GM19372 (cell line): ENCODE measurements at regions not wholly inside any gene's neighbourhood (a gene's known extent, or its start where the extent isn't known, plus 50 kb on each side); places are given as distances from the start of the nearest gene placed in this dataset.

Experiments used
- ATAC-seq: cut with Tn5 transposase; IDR thresholded peaks from one replicate; pipeline ENCODE4 v1.9.1; 2021; ENCODE audit warnings: mild to moderate bottlenecking, low read depth, moderate library complexity; ENCODE audit not compliant: unreplicated experiment

DNA sequence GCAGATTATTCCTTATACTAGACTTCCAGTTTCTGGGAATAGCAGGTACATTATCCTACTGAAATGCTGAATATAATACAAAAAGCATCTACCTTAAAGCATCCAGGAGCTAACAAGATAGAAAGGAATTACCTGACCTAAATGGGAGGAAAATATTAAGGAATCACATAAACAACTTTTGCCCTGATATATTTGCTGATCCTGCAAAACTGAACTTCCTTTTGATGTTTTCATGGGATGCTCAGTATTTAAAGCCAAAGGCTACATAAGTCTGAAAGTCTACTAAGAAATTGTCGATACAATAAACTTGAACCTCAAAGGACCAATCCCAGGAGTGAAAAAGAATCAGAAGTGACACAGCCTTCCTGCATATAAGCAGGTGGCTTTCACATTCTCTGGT, 85.6 kb upstream of the C1orf21 start:
- no peak for ATAC-seq

DNA sequence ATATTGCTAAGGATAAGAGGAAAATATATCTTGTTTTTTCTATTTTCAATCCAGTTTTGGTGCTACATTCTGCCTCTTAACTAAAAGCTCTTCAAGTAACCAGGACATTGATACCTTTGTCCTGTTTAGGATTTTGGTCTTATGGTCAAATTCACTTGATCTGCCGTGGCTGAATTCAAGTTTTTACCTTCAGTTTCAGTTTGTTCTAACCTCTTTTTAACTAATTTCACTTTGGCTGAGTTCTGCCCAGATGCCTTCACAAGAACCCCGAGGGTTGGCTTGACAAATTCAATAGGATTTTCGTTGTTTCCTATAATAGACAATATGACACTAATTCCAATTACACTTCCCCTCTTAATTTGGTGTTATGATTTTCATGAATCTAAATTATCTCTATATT, 84.5 kb upstream of the C1orf21 start:
- ATAC-seq: no peak

DNA sequence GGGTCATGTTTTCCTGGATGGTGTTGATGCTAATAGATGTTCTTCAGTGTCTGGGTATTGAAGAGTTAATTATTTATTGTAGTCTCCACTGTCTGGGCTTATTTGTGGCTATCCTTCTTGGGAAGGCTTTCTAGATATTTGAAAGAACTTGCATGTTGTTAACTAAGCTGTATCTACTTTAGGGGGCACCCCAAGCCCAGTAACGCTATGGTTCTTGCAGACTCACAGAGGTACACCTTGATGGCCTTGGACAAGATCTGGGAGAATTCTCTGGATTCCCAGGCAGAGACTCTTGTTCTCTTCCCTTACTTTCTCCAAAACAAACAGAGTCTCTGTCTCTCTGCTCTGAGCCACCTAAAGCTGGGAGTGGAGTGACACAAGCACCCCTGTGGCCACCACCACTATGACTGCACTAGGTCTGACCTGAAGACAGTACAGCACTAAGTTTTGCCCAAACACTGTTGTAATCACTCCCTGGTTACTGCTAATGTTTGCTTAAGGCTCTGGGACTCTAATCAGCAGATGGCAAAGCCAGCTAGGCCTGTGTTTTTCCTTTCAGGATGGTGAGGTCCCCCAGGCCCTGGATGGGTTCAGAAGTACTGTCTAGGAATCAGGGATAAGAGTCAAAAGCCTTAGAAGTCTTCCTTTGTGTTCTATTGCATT, 76.5 kb upstream of the C1orf21 start:
- ATAC-seq: no peak

DNA sequence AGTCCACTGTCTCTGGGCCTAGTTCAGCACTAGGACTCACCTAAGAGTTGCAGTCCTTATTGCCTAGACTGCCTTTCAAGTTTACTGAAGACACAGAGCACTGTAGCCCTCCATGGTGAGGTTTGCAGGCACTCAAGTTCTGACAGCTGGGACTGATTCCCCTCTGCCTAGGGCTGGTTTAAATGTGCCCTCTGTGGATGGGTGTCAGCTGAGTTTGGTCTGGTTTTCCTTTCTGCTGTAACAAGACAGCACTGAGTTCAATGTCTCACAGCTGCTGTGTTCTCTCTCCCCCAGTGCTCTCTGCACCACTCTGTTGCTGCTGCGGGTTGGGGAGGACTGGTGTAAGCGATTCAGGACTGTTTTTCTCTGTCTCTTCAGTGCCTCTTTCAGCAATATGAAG, 75.2 kb upstream of the C1orf21 start:
- ATAC-seq: no peak

DNA sequence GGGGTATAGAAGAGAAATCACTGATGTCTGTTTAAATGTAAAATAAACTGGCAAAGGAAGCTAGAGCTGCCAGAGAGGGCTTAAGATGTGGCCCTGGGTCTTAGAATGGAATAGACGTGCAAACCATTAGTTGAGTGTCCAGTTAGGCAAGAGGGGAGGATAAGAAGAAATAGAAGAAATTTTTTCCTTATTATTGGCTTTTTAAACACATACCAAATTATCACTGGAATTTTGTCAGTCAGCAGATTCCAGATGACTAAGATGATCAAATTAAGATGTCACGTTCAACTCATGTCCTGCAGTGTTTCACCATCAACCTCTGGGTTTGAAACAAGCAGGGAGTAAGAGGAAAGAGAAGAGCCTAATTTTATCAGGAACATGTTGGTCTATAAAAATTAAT, 71.6 kb upstream of the C1orf21 start:
- ATAC-seq: no peak

DNA sequence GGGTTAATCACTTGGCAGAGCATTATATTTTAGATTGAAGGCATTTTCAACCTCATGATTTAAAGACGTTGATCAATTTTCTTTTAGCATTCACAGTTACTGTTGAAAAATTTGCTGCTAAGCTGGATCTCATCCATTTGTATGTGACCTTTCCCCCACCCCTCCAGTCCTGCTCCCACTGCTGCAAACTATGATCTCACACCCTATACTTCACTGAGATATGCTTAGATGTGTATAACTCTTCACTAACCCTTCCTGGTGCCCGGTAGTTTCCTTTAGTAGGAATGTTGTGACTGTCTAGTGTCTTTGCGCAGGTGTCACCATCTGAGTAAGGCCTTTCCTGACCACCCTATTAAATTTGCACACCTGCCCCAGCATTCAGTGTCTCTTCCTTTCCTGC, 67.0 kb upstream of the C1orf21 start:
- ATAC-seq: no peak

DNA sequence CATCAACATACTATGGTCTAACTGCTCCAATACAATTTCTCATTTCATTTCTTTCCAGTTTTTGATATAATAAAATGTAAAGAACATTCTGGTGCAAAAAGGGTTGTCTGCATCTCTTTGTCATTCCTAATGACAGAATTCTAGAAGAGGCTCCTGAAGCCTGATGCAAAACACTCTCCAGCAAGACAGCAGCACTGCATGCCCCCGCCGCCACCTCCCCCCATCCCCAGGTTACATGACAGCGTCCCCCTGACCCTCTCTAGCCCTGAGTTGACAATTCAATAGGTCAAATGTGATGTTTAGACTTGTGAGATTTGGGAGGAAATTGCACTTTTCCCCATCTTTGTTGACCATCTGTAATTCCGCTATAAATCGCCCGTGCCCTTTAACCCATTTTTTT, 64.6 kb upstream of the C1orf21 start:
- ATAC-seq: no peak

DNA sequence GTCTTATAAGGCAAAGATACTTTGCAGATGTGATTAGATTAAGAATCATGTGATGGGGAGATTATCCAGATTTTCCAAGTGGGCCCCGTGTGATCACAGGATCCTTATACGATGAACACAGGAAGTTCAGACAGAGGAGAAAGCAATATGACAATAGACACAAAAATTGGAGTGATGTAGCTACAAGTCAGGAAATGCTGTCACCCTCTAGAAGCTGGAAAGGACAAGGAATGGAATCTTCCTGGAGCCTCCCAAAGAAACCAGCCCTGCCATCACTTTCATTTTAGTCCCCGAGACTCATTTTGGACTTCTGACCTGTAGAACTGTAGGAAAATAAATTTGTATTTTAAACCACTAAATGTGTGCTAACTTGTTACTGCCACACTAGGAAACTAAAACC, 61.9 kb upstream of the C1orf21 start:
- no peak for ATAC-seq

DNA sequence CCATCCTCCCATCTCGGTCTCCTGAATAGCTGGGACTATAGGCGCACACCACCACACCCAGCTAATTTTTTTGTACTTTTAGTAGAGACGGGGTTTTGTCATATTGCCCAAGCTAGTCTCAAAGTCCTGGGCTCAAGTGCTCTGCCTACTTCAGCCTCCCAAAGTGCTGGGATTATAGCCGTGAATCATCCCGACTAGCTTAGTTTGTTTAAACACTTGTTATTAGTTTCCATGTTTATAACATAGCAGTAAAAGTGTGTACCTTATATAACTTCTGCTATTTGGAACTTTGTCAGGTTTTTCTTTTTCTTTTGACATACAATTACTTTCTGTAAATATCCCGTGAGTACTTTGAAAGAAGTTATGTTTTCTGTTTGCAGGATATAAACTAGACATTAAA, 60.6 kb upstream of the C1orf21 start:
- no peak for ATAC-seq

DNA sequence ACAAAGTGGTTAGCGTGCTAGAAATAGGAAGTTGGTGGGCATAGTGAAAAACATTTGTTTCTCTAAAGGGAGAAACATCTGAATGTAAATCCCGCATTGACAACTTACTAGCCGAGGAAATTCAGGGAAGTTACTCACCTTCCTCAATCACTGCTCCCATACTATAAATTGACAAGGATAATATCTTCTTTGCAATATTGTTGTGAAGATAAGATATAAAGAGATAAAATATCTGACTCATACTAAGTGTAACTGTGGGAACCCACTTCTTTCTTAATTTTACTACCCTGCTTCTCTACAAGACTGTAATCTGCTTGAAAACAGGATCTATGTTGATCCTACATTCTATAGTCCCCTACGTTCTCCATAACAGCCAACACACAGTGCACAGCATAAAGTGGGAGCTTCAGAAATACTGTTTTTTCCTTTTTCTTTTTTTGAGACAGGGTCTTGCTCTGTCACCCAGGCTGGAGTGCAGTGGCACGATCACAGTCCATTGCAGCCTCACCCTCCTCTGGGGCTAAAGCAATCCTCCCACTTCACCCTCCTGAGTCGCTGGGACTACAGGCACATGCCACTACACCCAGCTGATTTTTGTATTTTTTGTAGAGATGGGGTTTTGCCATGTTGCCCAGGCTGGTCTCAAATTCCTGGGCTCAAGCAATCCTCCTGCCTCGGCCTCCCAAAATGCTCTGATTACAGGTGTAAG, 57.4 kb upstream of the C1orf21 start:
- no peak for ATAC-seq

DNA sequence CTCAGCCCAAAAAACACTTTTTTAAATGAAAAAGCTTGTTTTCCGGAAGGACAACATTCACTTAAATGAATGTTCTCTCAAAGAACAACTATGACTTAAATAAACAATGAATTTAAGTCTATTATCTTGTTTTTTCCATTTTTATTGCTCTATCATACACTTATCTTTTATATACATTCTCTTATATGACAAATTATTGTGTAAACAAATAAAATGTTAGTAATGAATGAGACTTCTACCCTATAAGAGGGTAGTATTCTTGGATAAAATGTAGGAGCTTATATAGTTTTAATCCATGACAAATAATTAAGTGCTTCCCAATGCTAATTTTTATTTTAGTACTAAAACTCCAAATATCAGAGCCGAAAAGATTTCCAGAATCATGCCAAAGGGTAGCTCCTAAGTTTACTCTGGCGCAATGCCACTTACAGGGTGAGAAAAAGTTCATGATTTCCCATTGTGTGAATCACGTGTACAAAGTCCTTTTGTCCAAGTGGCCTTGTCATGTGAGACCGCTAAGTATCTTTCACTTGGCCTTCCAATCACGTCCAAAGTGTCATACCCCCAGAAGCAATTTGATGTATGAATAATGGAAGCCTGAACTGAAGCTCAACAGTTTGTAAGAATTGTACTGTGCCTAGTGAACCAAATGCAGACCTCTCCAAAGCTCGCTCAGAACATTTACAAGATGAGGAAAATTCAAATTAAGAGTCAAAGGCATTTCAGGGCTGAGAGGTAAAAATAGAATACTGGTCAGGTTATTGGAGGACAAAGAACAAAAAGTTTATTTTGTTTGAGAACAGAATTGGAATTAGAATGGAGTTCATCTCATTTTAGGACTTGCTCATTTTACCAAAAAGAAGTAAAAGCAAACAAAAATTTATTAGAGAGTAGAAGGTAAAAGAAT, 56.6 kb upstream of the C1orf21 start:
- no peak for ATAC-seq

DNA sequence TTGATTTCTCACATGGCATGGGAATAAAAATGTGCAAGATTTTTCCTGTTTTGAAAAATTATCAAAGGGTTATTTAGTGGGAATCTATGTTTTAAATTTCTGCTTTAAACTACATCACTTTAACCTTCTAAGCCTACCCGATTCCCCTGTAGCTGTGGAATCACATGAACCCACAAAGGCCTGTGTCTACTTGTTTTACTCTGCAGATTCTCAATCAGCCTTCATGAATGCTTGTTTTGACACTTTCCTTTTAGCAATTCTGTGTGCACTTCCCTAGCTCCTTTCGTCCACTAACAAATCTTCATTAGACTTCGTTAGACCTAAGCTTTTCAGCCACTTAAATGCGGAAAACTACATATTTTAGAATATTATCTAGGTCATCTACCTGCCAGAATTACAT, 56.0 kb upstream of the C1orf21 start:
- no peak for ATAC-seq
